ENCODE measurements at regions not wholly inside any gene's neighbourhood (a gene's known extent, or its start where the extent isn't known, plus 50 kb on each side); places are given as distances from the start of the nearest gene placed in this dataset.

GRCh38 chr9:27665136-27665535 lies 91.9 kb upstream of the C9orf72 start:
- H4K8ac ChIP-seq (replicated peaks; ENCODE audit: insufficient read length, low read depth, low read length): no peak overlapping the region
- H4K5ac ChIP-seq (ENCODE audit: insufficient read length, low read depth, low read length): no peak overlapping the region
- no peak overlapping the region for H3T11ph ChIP-seq (ENCODE audit: low read length)
- no peak overlapping the region for H4K91ac ChIP-seq (ENCODE audit: insufficient read length, low read depth, low read length)
- H2AFZ ChIP-seq (ENCODE audit: low read length): no peak overlapping the region
- H3K4ac ChIP-seq (ENCODE audit: low read depth, low read length): no peak overlapping the region
- DNase-seq: peak; percentile 32
- no peak overlapping the region for H2BK15ac ChIP-seq (ENCODE audit: low read depth, low read length)
- no peak overlapping the region for H3K14ac ChIP-seq (ENCODE audit: insufficient read depth, low read length)
- Mint-ChIP-seq H3K36me3 (ENCODE audit: insufficient read depth in 1 of 3, low read depth in 3 of 3) (no peaks in the 10 kb centered on the region), H3K4me3 (no peak overlapping the region), H3K4me1 (peaks cover 25 to 38% of the 10 kb centered on the region in 2 experiments), H3K27me3 (ENCODE audit: low read depth) (peaks cover 17% of the 10 kb centered on the region), H3K27ac (peak overlapping the region in 1 of 3 experiments; percentile 13; a peak in 2 of 7 replicates), H3K9me3 (no peaks in the 10 kb centered on the region)
- no peak overlapping the region for H2BK120ac ChIP-seq (ENCODE audit: low read depth, low read length, poor library complexity, severe bottlenecking)
- no peak overlapping the region for H2BK5ac ChIP-seq (ENCODE audit: insufficient read length, low read length)
- peak overlapping the region; percentile 21 for H2BK12ac ChIP-seq (ENCODE audit: insufficient read length, low read depth, low read length)
- no peaks in the 10 kb centered on the region for H3K79me2 ChIP-seq (ENCODE audit: insufficient read depth, low read length)
- H3K4me2 ChIP-seq (ENCODE audit: insufficient read depth, insufficient read length, low read length): no peak overlapping the region
- no peak for TF ChIP-seq CTCF (conservative IDR thresholded peaks at IDR 0.05)
- H2AK5ac ChIP-seq (ENCODE audit: insufficient read length, low read length): no peak overlapping the region
- no peaks in the 10 kb centered on the region for H3K23me2 ChIP-seq (ENCODE audit: insufficient read length, low read depth, low read length, poor library complexity, severe bottlenecking)
- H3K79me1 ChIP-seq (ENCODE audit: insufficient read depth, low read depth, low read length, poor library complexity, severe bottlenecking): no peaks in the 10 kb centered on the region
- H3K4me1 ChIP-seq (ENCODE audit: insufficient read depth, low read length): peaks cover 2% of the 10 kb centered on the region; the same call in 1 of the 2 replicates
- no peak overlapping the region for H3K27ac ChIP-seq (ENCODE audit: insufficient read length, low read depth, low read length)
- H3K23ac ChIP-seq (ENCODE audit: insufficient read length, low read depth, low read length): no peak overlapping the region
- WGBS (ENCODE audit: extremely low coverage, insufficient read length, low lambda C conversion rate): no CpG with 5 or more reads among the region's 6 CpGs
- no peak overlapping the region for H2BK20ac ChIP-seq (ENCODE audit: low read depth, low read length, poor library complexity, severe bottlenecking)
- no peaks in the 10 kb centered on the region for H3K27me3 ChIP-seq (ENCODE audit: insufficient read depth, low read length)
- H3K9ac ChIP-seq (ENCODE audit: extremely low read depth, insufficient read length, low read length): no peak overlapping the region
- no peaks in the 10 kb centered on the region for H3K9me3 ChIP-seq (ENCODE audit: control insufficient read depth, low read depth, low read length)
- no peaks in the 10 kb centered on the region for H4K20me1 ChIP-seq (ENCODE audit: control insufficient read depth, insufficient read depth, insufficient read length)
- no peak overlapping the region for H3K56ac ChIP-seq (ENCODE audit: insufficient read length, low read depth, low read length)
- peak overlapping the region; percentile 50 for H3K18ac ChIP-seq (ENCODE audit: insufficient read length, low read depth, low read length)

All from H9 (cell line).